Adrenal gland (tissue), 5 donors: ENCODE measurements at regions not wholly inside any gene's neighbourhood (a gene's known extent, or its start where the extent isn't known, plus 50 kb on each side); places are given as distances from the start of the nearest gene placed in this dataset.

ENCODE experiments used
- CTCF ChIP-seq, 6 experiments: fragments of 450-650 bp in 4 of 6; fragments of 200-600 bp in 2 of 6; sonication (generic) in 1 of 6; IDR thresholded peaks; 1 replicate in 5 of 6; 2 replicates in 1 of 6; pipeline versions ENCODE4 v1.5.1 to v1.8.0; 2016 to 2021; ENCODE audit warnings: antibody characterized with exemption in 6 of 6, mild to moderate bottlenecking in 2 of 6, moderate library complexity in 1 of 6
- POLR2A ChIP-seq, 2 donors: fragments of 450-650 bp; IDR thresholded peaks; one replicate each; pipeline ENCODE4 v1.6.1; 2017; ENCODE audit warnings: antibody characterized with exemption in 2 of 2, mild to moderate bottlenecking in 2 of 2, moderate library complexity in 1 of 2
- donor health status: DM: no; HTN: no; CAD: no.

- no peak for TF ChIP-seq POLR2A (IDR thresholded peaks at IDR 0.05)
- TF ChIP-seq CTCF (IDR thresholded peaks at IDR 0.05), result no peak
Observed at GRCh38 chr6:40855168-40855880, 183.7 kb downstream of the UNC5CL start.
